ENCODE measurements at regions not wholly inside any gene's neighbourhood (a gene's known extent, or its start where the extent isn't known, plus 50 kb on each side); places are given as distances from the start of the nearest gene placed in this dataset.

- H3K4me1 ChIP-seq = peaks cover 0 to 7% (median 2%) of the 10 kb centered on the region in 4 donors
- H3K36me3 ChIP-seq = no peaks in the 10 kb centered on the region
- H3K27ac ChIP-seq = no peak overlapping the region
- H3K27me3 ChIP-seq = no peaks in the 10 kb centered on the region
- H3K9me3 ChIP-seq = no peaks in the 10 kb centered on the region
- DNase-seq = no peak
- intact Hi-C loops (cut with DNase I) = no loop called here
- TF ChIP-seq POLR2A (IDR thresholded peaks at IDR 0.05) (no peak), POLR2AphosphoS5 (IDR thresholded peaks at IDR 0.05) (no peak)
- no peak overlapping the region for H3K4me3 ChIP-seq
- WGBS, 2 donors = 68 to 92% methylated on average over 4 of the region's 4 CpGs
Measured at GRCh38 chr21:39016740-39017315, 166.4 kb downstream of the PSMG1 start.

DNA sequence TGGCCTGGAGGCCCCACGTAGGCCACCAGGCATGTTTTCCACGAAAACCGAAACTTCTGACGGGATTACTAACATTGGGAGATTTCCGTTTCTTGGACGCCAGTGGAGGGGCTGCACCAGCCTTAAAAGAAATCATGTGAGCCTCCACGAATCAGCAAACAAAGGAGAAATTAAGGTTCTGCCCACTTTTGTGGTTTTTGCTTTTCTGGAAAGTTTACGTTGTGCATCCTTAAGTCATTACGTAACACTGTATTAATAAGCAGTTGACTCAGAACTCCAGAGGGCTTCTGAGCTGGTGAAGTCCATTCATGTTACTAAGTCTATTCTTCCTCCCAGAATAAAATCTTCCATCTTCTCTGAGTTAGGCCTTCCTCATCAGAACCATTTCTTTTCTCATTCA lies 168.5 kb downstream of the PSMG1 start:
- Histone ChIP-seq H3K27ac (no peak overlapping the region), H3K36me3 (no peaks in the 10 kb centered on the region), H3K27me3 (no peaks in the 10 kb centered on the region), H3K4me1 (no peaks in the 10 kb centered on the region), H3K4me3 (no peak overlapping the region), H3K9me3 (no peaks in the 10 kb centered on the region)
- DNase-seq = no peak
- TF ChIP-seq EP300 (IDR thresholded peaks at IDR 0.05) (peak in 1 of 4 donors; percentile 31), POLR2A (IDR thresholded peaks at IDR 0.05) (no peak), POLR2AphosphoS5 (IDR thresholded peaks at IDR 0.05) (peak in 1 of 4 donors; percentile 34)
- TF ChIP-seq, protein P1, sequence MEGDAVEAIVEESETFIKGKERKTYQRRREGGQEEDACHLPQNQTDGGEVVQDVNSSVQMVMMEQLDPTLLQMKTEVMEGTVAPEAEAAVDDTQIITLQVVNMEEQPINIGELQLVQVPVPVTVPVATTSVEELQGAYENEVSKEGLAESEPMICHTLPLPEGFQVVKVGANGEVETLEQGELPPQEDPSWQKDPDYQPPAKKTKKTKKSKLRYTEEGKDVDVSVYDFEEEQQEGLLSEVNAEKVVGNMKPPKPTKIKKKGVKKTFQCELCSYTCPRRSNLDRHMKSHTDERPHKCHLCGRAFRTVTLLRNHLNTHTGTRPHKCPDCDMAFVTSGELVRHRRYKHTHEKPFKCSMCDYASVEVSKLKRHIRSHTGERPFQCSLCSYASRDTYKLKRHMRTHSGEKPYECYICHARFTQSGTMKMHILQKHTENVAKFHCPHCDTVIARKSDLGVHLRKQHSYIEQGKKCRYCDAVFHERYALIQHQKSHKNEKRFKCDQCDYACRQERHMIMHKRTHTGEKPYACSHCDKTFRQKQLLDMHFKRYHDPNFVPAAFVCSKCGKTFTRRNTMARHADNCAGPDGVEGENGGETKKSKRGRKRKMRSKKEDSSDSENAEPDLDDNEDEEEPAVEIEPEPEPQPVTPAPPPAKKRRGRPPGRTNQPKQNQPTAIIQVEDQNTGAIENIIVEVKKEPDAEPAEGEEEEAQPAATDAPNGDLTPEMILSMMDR (IDR thresholded peaks at IDR 0.05) = no peak
- 76 to 85% methylated on average over 9 of the region's 9 CpGs for WGBS, 2 donors
- intact Hi-C loops (cut with DNase I) = no loop called here

DNA sequence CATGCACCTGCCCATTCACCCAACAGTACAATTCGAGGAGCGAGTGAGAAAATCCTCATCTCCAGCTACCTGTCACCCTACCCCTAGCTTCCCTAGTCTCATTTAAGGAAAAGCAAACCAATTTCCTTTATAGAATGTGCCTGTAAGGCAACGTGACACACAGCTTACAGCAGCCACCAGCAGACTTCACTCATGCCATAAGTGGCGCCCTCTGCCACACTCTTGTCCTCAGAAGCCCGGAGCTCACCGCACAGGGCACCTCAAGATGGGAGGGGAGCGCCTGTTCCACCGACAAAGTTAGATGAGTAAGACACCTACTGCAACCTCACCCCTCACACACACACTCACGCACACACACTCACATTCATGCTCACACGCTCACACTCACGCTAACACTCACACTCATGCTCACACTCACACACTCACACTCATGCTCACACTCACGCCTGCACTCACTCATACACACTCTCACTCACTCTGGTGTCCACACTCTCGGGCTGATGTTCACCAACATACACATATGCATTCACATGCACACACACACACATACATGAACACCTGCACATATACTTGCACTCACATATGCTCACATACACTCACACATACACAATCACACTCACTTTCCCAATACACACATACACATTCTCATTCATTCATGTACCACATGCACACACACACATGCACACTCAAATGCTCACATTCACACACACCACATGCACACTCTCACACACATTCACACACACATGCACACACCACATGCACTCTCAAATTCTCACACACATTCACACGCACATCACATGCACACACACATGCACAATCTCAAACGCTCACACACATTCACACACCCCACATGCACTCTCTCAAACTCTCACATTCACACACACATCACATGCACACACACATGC lies 170.7 kb downstream of the PSMG1 start:
- Histone ChIP-seq H3K9me3 (no peaks in the 10 kb centered on the region), H3K4me1 (no peaks in the 10 kb centered on the region), H3K4me3 (no peak overlapping the region), H3K27ac (no peak overlapping the region), H3K36me3 (no peaks in the 10 kb centered on the region), H3K27me3 (no peaks in the 10 kb centered on the region)
- intact Hi-C loops (cut with DNase I) = no loop called here
- 85 to 89% methylated on average over 15 of the region's 15 CpGs for WGBS, 2 donors
- TF ChIP-seq POLR2AphosphoS5 (IDR thresholded peaks at IDR 0.05) (no peak), EP300 (IDR thresholded peaks at IDR 0.05) (no peak), POLR2A (IDR thresholded peaks at IDR 0.05) (no peak)
- TF ChIP-seq, protein P1 (IDR thresholded peaks at IDR 0.05) = no peak
- DNase-seq = no peak

DNA sequence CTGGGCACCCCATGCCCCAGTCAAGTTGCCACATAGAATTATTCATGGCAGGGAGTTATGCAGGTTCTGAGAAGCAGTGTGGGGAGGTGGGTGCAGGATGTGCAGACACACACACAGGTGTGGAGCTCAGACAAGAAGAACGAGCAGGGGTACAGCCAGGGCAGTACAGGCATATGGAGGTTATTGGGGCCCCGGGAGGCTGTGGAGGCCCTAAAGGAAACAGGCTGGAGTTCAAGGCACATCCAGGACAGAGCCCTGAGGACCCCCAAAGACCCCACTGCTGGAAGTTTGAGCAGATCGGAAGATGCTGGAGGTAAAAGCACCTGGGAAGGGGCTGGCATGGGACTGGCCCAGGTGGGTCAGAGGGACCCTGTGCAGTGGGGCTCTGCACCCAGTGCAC lies 171.3 kb downstream of the PSMG1 start:
- no peak for DNase-seq
- Histone ChIP-seq H3K4me1 (no peaks in the 10 kb centered on the region), H3K27me3 (no peaks in the 10 kb centered on the region), H3K36me3 (no peaks in the 10 kb centered on the region), H3K27ac (no peak overlapping the region), H3K4me3 (no peak overlapping the region), H3K9me3 (no peaks in the 10 kb centered on the region)
- WGBS, 2 donors = 96% methylated on average over 3 of the region's 3 CpGs
- TF ChIP-seq EP300 (IDR thresholded peaks at IDR 0.05) = no peak
- intact Hi-C loops (cut with DNase I) = no loop called here

- Histone ChIP-seq H3K4me1 (no peaks in the 10 kb centered on the region), H3K27me3 (no peaks in the 10 kb centered on the region), H3K4me3 (no peak overlapping the region), H3K27ac (no peak overlapping the region), H3K9me3 (no peaks in the 10 kb centered on the region), H3K36me3 (no peaks in the 10 kb centered on the region)
- no peak for DNase-seq
- intact Hi-C loops (cut with DNase I) = no loop called here
- 76 to 90% methylated on average over 16 of the region's 16 CpGs for WGBS, 2 donors
- TF ChIP-seq, protein P1 (IDR thresholded peaks at IDR 0.05) = no peak
- TF ChIP-seq POLR2AphosphoS5 (IDR thresholded peaks at IDR 0.05) (no peak), POLR2A (IDR thresholded peaks at IDR 0.05) (no peak), EP300 (IDR thresholded peaks at IDR 0.05) (no peak)
Measured at GRCh38 chr21:39010629-39011404, 172.4 kb downstream of the PSMG1 start.

All from sigmoid colon (tissue), 6 donors.